ENCODE measurements at regions not wholly inside any gene's neighbourhood (a gene's known extent, or its start where the extent isn't known, plus 50 kb on each side); places are given as distances from the start of the nearest gene placed in this dataset.

DNA sequence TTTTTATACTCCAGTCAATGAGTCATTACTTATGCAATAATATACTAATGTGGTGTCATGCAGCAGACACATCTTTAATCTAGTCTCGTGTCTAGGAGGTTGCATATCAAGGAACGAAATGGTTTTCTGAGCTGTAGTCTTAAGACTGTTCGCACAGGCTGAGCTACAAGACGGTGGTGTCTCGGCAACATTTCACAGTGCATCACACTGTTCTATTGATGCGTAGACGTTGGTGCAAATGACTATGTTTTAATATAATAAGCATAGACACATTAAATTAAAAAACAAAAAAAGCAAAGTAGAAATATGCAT is 864.2 kb downstream of the GALR1 start:
- TF ChIP-seq PPARA (CRISPR knock-in tag; IDR thresholded peaks at IDR 0.05; ENCODE audit: borderline replicate concordance) (no peak), TCF4 (CRISPR knock-in tag; IDR thresholded peaks at IDR 0.05; ENCODE audit: borderline replicate concordance) (no peak)
- no peak for ATAC-seq

DNA sequence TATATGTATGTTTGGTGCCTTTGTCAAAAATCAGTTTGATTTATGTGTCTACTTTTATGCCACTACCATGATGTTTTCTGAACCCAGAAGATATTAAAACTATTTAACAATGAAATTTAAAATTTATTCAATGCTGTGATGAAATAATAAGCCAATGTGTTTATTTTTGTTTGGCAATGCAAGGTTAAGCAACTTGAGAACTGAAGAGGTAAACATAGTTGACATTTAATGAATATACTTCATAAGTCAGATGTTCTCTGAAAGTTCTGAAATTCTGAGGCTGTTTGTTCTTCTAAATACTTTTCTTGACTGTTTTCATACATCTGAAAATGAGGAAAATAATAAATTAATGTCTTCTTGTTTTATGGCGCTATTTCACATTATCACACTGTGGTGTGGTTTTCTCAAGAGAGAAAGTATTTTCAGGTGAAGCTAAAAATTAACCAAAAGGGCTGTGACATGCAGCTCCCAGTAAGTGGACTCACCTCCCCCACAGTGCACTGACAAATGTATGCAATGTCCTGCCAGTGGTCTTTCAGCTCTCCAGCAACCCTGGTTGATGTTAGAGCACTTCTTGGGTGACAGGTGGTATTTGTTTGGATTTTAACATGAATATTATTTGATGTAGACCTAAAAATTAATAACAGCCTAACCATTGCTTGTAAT is 863.6 kb upstream of the SALL3 start:
- TF ChIP-seq BACH2 (CRISPR knock-in tag; IDR thresholded peaks at IDR 0.05; ENCODE audit: borderline replicate concordance), result no peak
- TF ChIP-seq, protein P1, sequence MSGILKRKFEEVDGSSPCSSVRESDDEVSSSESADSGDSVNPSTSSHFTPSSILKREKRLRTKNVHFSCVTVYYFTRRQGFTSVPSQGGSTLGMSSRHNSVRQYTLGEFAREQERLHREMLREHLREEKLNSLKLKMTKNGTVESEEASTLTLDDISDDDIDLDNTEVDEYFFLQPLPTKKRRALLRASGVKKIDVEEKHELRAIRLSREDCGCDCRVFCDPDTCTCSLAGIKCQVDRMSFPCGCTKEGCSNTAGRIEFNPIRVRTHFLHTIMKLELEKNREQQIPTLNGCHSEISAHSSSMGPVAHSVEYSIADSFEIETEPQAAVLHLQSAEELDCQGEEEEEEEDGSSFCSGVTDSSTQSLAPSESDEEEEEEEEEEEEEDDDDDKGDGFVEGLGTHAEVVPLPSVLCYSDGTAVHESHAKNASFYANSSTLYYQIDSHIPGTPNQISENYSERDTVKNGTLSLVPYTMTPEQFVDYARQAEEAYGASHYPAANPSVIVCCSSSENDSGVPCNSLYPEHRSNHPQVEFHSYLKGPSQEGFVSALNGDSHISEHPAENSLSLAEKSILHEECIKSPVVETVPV (CRISPR knock-in tag; IDR thresholded peaks at IDR 0.05), result no peak
- TF ChIP-seq OSR1 (CRISPR knock-in tag; IDR thresholded peaks at IDR 0.05), result no peak
- no peak for TF ChIP-seq TOX (CRISPR knock-in tag; IDR thresholded peaks at IDR 0.05; ENCODE audit: borderline replicate concordance)
- TF ChIP-seq ZNF8 (CRISPR knock-in tag; IDR thresholded peaks at IDR 0.05), result no peak
- no peak for ATAC-seq

DNA sequence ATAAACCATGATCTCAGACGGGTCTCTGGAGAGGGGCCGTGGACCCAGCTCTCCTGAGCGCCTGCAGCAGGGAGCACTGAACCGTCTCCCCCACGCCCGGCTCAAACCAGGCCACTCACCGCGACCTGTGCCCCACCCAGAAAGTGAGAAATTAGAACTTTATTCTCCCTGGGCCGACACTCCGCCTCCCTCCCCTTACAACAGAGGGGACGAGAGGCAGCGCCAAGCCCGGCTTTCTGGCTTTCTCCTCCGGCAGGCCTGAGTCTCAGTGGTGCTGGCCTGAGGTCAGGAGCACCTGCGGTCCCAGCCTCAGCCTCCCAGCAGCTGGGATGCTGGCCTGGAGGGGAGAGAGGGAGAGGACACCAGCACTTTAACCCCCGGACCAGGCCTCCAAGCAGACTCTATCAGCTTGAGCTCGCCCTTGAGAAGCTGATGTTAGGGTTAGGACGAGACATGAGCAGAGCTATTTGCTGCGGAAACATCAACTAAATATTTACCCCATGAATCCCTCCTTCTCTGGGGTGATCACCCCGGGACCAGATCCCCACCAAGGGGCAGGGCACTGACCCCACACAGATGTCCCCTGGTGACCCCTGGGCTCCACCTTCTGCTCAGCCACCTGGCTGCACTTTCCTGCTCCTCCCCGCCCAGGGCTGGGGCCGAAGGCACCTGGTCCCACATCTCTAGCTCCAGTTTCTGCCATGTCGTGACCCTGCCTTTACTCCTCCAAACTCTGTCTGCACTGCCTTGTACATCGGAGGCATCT is 856.3 kb upstream of the SALL3 start:
- TF ChIP-seq ZFP3 (CRISPR knock-in tag; IDR thresholded peaks at IDR 0.05) (no peak), ARNTL (CRISPR knock-in tag; IDR thresholded peaks at IDR 0.05; ENCODE audit: borderline replicate concordance, low read depth) (no peak), TCF4 (CRISPR knock-in tag; IDR thresholded peaks at IDR 0.05; ENCODE audit: borderline replicate concordance) (no peak)
- TF ChIP-seq, protein P2, sequence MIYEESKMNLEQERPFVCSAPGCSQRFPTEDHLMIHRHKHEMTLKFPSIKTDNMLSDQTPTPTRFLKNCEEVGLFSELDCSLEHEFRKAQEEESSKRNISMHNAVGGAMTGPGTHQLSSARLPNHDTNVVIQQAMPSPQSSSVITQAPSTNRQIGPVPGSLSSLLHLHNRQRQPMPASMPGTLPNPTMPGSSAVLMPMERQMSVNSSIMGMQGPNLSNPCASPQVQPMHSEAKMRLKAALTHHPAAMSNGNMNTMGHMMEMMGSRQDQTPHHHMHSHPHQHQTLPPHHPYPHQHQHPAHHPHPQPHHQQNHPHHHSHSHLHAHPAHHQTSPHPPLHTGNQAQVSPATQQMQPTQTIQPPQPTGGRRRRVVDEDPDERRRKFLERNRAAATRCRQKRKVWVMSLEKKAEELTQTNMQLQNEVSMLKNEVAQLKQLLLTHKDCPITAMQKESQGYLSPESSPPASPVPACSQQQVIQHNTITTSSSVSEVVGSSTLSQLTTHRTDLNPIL (CRISPR knock-in tag; IDR thresholded peaks at IDR 0.05; ENCODE audit: low read depth), result no peak
- TF ChIP-seq, protein P1 (CRISPR knock-in tag; IDR thresholded peaks at IDR 0.05), result no peak
- TF ChIP-seq, protein P3, sequence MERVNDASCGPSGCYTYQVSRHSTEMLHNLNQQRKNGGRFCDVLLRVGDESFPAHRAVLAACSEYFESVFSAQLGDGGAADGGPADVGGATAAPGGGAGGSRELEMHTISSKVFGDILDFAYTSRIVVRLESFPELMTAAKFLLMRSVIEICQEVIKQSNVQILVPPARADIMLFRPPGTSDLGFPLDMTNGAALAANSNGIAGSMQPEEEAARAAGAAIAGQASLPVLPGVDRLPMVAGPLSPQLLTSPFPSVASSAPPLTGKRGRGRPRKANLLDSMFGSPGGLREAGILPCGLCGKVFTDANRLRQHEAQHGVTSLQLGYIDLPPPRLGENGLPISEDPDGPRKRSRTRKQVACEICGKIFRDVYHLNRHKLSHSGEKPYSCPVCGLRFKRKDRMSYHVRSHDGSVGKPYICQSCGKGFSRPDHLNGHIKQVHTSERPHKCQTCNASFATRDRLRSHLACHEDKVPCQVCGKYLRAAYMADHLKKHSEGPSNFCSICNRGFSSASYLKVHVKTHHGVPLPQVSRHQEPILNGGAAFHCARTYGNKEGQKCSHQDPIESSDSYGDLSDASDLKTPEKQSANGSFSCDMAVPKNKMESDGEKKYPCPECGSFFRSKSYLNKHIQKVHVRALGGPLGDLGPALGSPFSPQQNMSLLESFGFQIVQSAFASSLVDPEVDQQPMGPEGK (CRISPR knock-in tag; IDR thresholded peaks at IDR 0.05; ENCODE audit: borderline replicate concordance), result no peak
- no peak for ATAC-seq

DNA sequence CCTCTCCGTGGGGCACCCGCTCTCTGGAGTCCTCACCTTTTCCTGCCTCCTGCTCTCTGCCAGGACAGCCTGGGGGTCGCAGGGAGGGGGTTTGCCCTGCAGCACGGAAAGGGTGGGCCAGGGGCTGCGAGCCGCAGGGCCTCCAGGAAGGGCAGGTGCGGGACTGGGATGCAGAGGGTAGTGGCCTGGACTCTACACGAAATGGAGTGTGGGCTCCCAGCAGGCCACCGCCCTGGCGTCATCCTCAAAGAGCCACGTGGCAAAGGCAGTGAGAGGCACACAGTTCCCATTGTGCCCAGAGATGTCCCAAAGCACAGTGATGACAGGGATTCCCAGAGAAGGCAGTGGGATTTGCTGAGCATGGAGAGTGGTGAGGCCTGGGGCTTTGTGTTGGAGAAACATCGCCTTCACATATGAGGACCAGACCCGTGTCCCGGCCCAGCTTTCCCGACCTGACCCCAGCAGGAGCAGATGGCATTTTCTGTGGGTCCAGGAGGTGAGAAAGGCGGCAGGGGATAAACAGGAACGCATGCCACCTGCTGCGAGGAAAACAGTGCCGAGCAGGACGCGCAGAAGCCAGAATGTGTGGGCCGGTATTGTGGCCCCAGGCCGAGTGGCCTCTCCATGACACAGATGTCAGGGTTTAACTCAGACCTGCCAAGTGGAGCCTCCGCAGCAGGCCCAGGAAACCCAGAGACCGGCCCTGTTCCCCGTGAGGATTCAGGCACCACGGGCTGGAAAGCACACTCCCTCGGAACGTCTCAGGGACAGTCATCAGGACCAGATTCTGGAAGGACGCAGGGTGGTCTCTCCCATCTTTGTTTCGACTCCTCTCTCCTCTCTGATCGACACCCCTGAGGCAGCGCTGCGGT is 855.5 kb upstream of the SALL3 start:
- no peak for ATAC-seq

More for the DNA sequence above, 855.5 kb upstream of the SALL3 start:
- TF ChIP-seq, protein P4, sequence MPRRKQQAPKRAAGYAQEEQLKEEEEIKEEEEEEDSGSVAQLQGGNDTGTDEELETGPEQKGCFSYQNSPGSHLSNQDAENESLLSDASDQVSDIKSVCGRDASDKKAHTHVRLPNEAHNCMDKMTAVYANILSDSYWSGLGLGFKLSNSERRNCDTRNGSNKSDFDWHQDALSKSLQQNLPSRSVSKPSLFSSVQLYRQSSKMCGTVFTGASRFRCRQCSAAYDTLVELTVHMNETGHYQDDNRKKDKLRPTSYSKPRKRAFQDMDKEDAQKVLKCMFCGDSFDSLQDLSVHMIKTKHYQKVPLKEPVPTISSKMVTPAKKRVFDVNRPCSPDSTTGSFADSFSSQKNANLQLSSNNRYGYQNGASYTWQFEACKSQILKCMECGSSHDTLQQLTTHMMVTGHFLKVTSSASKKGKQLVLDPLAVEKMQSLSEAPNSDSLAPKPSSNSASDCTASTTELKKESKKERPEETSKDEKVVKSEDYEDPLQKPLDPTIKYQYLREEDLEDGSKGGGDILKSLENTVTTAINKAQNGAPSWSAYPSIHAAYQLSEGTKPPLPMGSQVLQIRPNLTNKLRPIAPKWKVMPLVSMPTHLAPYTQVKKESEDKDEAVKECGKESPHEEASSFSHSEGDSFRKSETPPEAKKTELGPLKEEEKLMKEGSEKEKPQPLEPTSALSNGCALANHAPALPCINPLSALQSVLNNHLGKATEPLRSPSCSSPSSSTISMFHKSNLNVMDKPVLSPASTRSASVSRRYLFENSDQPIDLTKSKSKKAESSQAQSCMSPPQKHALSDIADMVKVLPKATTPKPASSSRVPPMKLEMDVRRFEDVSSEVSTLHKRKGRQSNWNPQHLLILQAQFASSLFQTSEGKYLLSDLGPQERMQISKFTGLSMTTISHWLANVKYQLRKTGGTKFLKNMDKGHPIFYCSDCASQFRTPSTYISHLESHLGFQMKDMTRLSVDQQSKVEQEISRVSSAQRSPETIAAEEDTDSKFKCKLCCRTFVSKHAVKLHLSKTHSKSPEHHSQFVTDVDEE (CRISPR knock-in tag; IDR thresholded peaks at IDR 0.05), result no peak
- TF ChIP-seq ZFP3 (CRISPR knock-in tag; IDR thresholded peaks at IDR 0.05) (no peak), TCF4 (CRISPR knock-in tag; IDR thresholded peaks at IDR 0.05; ENCODE audit: borderline replicate concordance) (no peak), ZFP30 (CRISPR knock-in tag; IDR thresholded peaks at IDR 0.05) (no peak), OSR1 (CRISPR knock-in tag; IDR thresholded peaks at IDR 0.05) (no peak), RARB (CRISPR knock-in tag; IDR thresholded peaks at IDR 0.05) (no peak), PPARA (CRISPR knock-in tag; IDR thresholded peaks at IDR 0.05; ENCODE audit: borderline replicate concordance) (no peak), TOX (CRISPR knock-in tag; IDR thresholded peaks at IDR 0.05; ENCODE audit: borderline replicate concordance) (no peak)
- TF ChIP-seq, protein P1 (CRISPR knock-in tag; IDR thresholded peaks at IDR 0.05), result no peak
